Karpas-422 (cell line): ENCODE measurements at regions not wholly inside any gene's neighbourhood (a gene's known extent, or its start where the extent isn't known, plus 50 kb on each side); places are given as distances from the start of the nearest gene placed in this dataset.
"Not testable (repeated sequence)": the region's sequence is repeated elsewhere in the genome, so short reads cannot be mapped to it uniquely, and the experiment has no call there.

Experiments used
- DNase-seq: peaks from one replicate; pipeline ENCODE4 v3.0.0-alpha.2; 2015
- H2AFZ ChIP-seq: fragments of 200-600 bp; sonication (generic); 2 replicates; pipeline ENCODE4 v1.6.1; 2014; ENCODE audit warnings: antibody characterized with exemption, low read length, mixed read lengths
- H3K27ac ChIP-seq: fragments of 200-600 bp; sonication (generic); 2 replicates; pipeline ENCODE4 v1.5.1; 2014; ENCODE audit warnings: mild to moderate bottlenecking, low read length, moderate library complexity
- H3K27me3 ChIP-seq: fragments of 200-600 bp; sonication (generic); 2 replicates; pipeline ENCODE4 v1.6.1; 2014; ENCODE audit warnings: low read length, mixed read lengths
- H3K36me3 ChIP-seq: fragments of 200-600 bp; sonication (generic); 2 replicates; pipeline ENCODE4 v1.6.1; 2014; ENCODE audit warnings: low read length, mixed read lengths; ENCODE audit not compliant: insufficient read depth
- H3K4me1 ChIP-seq: fragments of 200-600 bp; sonication (generic); 2 replicates; pipeline ENCODE4 v1.6.1; 2014; ENCODE audit warnings: mild to moderate bottlenecking, low read length, mixed read lengths
- H3K4me2 ChIP-seq: fragments of 200-600 bp; sonication (generic); 2 replicates; pipeline ENCODE4 v1.6.1; 2014; ENCODE audit warnings: low read length, low read depth, mild to moderate bottlenecking; ENCODE audit not compliant: poor library complexity, severe bottlenecking
- H3K4me3 ChIP-seq: fragments of 200-600 bp; sonication (generic); 2 replicates; pipeline ENCODE4 v1.5.1; 2014; ENCODE audit warnings: mild to moderate bottlenecking, antibody characterized with exemption, low read length, mixed read lengths
- H3K79me2 ChIP-seq: fragments of 200-600 bp; sonication (generic); 2 replicates; pipeline ENCODE4 v1.6.1; 2014; ENCODE audit warnings: mild to moderate bottlenecking, low read length, mixed read lengths
- H3K9ac ChIP-seq: fragments of 200-600 bp; sonication (generic); 2 replicates; pipeline ENCODE4 v1.6.0; 2014; ENCODE audit warnings: low read length
- H3K9me2 ChIP-seq: fragments of 200-600 bp; sonication (generic), shearing (Covaris generic); replicated peaks from 2 replicates; pipeline ENCODE4 v1.6.0; 2014; ENCODE audit warnings: mild to moderate bottlenecking, low read length, moderate library complexity; ENCODE audit not compliant: insufficient read depth
- H3K9me3 ChIP-seq: fragments of 300-700, 200-600 bp; sonication (generic); 2 replicates; pipeline ENCODE4 v1.6.1; 2014; ENCODE audit warnings: low read length, mixed read lengths
- H4K20me1 ChIP-seq: fragments of 200-600 bp; sonication (generic); 2 replicates; pipeline ENCODE4 v1.6.1; 2014; ENCODE audit warnings: mild to moderate bottlenecking, antibody characterized with exemption, low read length, low read depth; ENCODE audit not compliant: insufficient read depth

DNA sequence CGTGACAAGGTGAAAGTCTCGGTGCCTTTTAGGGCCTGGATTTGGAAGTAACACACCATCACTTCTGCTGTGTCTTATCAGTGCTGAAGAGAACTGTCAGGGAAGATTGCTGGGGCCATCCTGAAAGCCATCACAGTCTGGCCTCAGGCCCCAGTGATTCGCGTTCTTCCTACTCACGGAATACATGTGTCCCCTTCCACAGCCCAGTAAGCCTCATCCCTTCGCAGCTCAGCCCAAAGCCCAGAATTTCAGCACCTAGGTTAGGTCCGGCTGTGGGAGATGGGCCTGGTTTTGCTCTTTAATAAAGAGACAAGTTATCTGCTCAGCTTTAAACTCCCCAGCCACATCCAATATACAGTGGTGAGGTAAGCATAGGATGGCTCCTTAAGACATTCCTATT lies 113.0 kb upstream of the SPACA7 start:
- Histone ChIP-seq H3K9ac (no peak overlapping the region), H3K79me2 (no peaks in the 10 kb centered on the region), H4K20me1 (no peaks in the 10 kb centered on the region)

DNA sequence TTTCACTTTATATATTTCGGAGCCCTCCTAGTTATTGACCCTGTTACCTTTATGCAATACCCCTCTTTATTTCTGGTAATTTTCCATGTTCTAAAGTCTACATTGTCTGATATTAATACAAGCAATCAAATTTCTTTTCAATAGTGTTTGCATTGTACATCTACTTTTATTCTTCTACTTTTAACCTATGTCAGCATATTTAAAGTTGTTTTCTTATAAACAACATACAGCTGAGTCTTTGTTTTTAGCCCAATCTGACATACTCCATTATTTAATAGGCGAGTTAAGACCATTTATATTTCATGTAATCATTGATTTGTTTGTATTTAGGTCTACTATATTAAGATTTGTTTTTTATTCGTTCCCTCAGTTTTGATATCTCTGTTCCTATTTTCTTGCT lies 108.5 kb upstream of the SPACA7 start:
- no peak overlapping the region for H3K9ac ChIP-seq
- no peak overlapping the region for H3K27ac ChIP-seq
- H3K36me3 ChIP-seq = no peaks in the 10 kb centered on the region
- DNase-seq = no peak
- no peaks in the 10 kb centered on the region for H4K20me1 ChIP-seq
- no peak overlapping the region for H3K4me2 ChIP-seq
- H2AFZ ChIP-seq = no peak overlapping the region
- peaks cover 7% of the 10 kb centered on the region for H3K4me1 ChIP-seq
- H3K4me3 ChIP-seq = no peak overlapping the region
- H3K9me2 ChIP-seq = no peaks in the 10 kb centered on the region
- no peaks in the 10 kb centered on the region for H3K9me3 ChIP-seq
- H3K27me3 ChIP-seq = no peaks in the 10 kb centered on the region
- no peaks in the 10 kb centered on the region for H3K79me2 ChIP-seq

More for the DNA sequence above, 113.0 kb upstream of the SPACA7 start:
- no peaks in the 10 kb centered on the region for H3K9me3 ChIP-seq
- no peak overlapping the region for H2AFZ ChIP-seq
- no peak overlapping the region for H3K27ac ChIP-seq
- no peak overlapping the region for H3K4me2 ChIP-seq
- H3K4me1 ChIP-seq = no peaks in the 10 kb centered on the region
- H3K9me2 ChIP-seq = no peaks in the 10 kb centered on the region
- no peaks in the 10 kb centered on the region for H3K27me3 ChIP-seq
- no peak overlapping the region for H3K4me3 ChIP-seq
- H3K36me3 ChIP-seq = no peaks in the 10 kb centered on the region
- DNase-seq = no peak

DNA sequence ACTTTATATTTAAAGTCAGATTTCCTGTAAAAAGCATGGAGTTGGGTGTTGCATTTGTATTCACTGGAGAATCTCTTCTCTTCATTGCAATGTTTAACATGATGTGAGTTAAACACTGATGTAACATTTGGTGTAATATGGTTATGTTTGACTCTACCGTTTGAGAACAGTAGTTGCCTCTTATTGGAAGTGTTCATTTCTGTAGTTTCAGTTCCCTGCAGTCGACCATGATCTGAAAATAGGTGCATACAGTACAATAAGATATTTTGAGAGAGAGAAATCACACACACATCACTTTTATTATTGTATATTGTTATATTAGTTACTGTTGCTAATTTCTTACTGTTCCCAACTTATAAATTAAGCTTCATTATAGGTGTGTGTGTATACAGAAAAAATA lies 105.2 kb upstream of the SPACA7 start:
- H3K79me2 ChIP-seq = no peaks in the 10 kb centered on the region
- peak; percentile 43 for DNase-seq
- no peaks in the 10 kb centered on the region for H3K27me3 ChIP-seq
- no peak overlapping the region for H3K4me3 ChIP-seq
- no peak overlapping the region for H3K9ac ChIP-seq
- no peaks in the 10 kb centered on the region for H3K9me2 ChIP-seq
- no peaks in the 10 kb centered on the region for H4K20me1 ChIP-seq
- no peaks in the 10 kb centered on the region for H3K9me3 ChIP-seq
- no peak overlapping the region for H2AFZ ChIP-seq
- no peaks in the 10 kb centered on the region for H3K36me3 ChIP-seq
- peaks cover 7% of the 10 kb centered on the region for H3K4me1 ChIP-seq
- H3K27ac ChIP-seq = no peak overlapping the region
- no peak overlapping the region for H3K4me2 ChIP-seq

DNA sequence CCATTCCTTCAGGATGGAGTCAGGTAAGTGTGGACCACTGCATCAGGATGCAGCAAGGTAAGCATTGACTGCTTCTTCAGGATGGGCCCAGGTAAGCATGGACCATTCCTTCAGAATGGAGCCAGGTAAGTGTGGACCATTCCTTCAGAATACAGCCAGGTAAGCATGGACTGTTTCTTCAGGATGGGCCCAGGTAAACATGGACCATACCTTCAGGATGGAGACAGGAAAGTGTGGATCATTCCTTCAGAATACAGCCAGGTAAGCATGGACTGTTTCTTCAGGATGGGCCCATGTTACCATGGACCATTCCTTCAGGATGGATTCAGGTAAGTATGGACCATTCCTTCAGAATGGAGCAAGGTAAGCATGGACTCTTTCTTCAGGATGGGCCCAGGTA lies 89.4 kb upstream of the SPACA7 start:
- H3K4me2 ChIP-seq, H3K27me3 ChIP-seq, H3K79me2 ChIP-seq, H4K20me1 ChIP-seq, DNase-seq, H3K9me2 ChIP-seq, H3K36me3 ChIP-seq, H3K27ac ChIP-seq, H2AFZ ChIP-seq, H3K4me1 ChIP-seq, H3K4me3 ChIP-seq, H3K9me3 ChIP-seq, H3K9ac ChIP-seq: not testable (repeated sequence)

DNA sequence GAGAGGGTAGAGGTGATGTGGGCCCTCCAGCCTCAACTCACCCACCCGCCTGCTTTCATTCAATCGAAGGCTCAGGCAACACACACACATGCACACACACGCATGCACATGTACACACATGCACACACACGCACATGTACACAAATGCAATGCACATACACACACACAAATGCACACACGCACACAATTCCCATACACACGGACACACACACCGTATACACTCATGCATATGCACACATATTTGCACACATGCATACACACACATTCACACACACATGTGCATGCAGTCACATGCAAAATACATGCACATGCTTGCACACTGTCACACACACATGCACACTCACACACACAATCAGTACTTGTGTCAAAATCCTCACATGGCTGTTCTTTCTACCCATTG lies 55.9 kb upstream of the SPACA7 start:
- Histone ChIP-seq H4K20me1 (no peaks in the 10 kb centered on the region), H3K4me3 (no peak overlapping the region), H3K27me3 (no peaks in the 10 kb centered on the region), H2AFZ (no peak overlapping the region), H3K9me3 (no peaks in the 10 kb centered on the region), H3K9me2 (no peaks in the 10 kb centered on the region), H3K4me2 (no peak overlapping the region), H3K4me1 (no peaks in the 10 kb centered on the region), H3K27ac (no peak overlapping the region), H3K9ac (no peak overlapping the region), H3K79me2 (no peaks in the 10 kb centered on the region), H3K36me3 (no peaks in the 10 kb centered on the region)
- no peak for DNase-seq

DNA sequence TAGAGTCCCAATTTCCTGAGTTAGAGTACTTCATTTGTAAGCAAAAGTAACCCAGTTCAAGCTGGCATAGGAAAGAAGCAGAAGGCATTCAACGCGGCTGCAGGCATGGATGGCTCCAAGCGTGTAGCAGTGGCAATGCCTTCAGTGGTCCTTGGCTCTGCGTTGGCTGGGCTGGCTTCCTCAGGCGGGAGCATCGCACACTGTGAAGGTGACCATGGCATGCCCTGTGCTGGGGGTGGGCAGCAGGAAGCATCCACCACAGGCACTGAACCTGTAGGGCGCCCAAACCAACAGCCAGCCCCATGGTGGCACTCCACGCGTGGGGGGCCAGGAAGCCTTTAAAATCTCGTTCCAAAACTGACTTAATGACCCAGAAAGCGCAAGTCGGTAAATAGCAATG lies 53.6 kb upstream of the SPACA7 start:
- Histone ChIP-seq H3K4me1 (no peaks in the 10 kb centered on the region), H3K9me2 (no peaks in the 10 kb centered on the region), H3K27me3 (no peaks in the 10 kb centered on the region), H3K9me3 (no peaks in the 10 kb centered on the region), H4K20me1 (no peaks in the 10 kb centered on the region), H3K27ac (no peak overlapping the region), H3K4me2 (no peak overlapping the region), H3K36me3 (no peaks in the 10 kb centered on the region), H3K4me3 (no peak overlapping the region), H3K79me2 (no peaks in the 10 kb centered on the region), H3K9ac (no peak overlapping the region), H2AFZ (no peak overlapping the region)
- no peak for DNase-seq

DNA sequence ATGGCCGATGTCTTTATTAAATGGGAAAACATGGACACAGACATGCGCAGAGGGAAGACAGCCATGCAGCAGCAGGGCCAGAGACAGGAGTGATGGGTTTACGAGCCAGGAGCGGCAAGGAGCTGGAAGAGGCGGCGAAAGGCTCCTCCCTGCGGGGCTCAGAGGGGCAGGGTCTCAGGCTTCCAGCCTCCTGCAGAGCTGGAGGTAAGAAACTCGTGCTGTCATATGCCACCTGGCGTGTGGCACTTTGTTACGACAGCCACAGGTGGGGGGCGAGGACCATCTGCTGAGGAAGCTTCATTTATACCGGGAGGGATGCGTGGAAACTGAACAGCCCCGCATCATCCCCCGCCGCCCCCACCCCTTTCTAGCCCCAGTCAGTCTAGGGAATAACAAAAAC lies 52.0 kb upstream of the SPACA7 start:
- H3K4me3 ChIP-seq = no peak overlapping the region
- no peak overlapping the region for H3K4me2 ChIP-seq
- no peaks in the 10 kb centered on the region for H3K79me2 ChIP-seq
- H4K20me1 ChIP-seq = no peaks in the 10 kb centered on the region
- no peaks in the 10 kb centered on the region for H3K9me2 ChIP-seq
- no peaks in the 10 kb centered on the region for H3K4me1 ChIP-seq
- no peaks in the 10 kb centered on the region for H3K27me3 ChIP-seq
- no peak overlapping the region for H2AFZ ChIP-seq
- DNase-seq = no peak
- no peaks in the 10 kb centered on the region for H3K9me3 ChIP-seq
- no peaks in the 10 kb centered on the region for H3K36me3 ChIP-seq
- no peak overlapping the region for H3K27ac ChIP-seq
- H3K9ac ChIP-seq = no peak overlapping the region

DNA sequence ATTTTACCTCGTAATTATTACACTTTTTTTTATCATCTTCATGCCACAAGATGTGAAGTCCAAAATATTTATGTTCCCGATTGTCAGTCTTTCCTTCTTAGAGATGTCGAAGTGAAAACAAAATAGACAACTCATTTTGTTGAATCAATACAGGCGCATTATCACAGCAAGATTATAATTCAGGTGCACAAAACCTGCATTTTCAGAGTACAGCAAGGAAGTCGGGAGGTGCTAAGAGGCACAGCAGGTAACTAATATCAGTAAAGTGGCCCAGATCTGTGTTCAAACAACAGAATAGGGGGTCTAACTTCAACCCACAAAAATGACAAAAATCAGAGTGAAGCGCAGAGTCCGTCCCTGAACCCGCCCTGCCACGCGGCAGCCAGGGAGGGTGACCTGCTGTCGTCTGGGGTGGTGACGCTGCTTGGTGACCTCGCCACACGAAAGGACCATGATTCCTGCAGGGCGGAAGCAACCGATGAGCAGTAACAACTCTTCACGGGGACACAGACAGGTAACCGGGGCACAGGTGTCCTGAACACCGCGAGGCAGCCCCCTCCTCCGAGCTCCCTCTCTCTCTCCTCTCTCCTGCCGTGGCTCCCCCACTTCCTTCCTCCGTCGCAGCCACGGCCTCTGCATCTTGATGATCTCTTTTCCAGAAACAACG lies 50.9 kb upstream of the SPACA7 start:
- Histone ChIP-seq H3K9me2 (no peaks in the 10 kb centered on the region), H3K36me3 (no peaks in the 10 kb centered on the region), H3K9me3 (no peaks in the 10 kb centered on the region), H3K79me2 (no peaks in the 10 kb centered on the region), H3K27ac (no peak overlapping the region), H3K27me3 (no peaks in the 10 kb centered on the region), H3K9ac (no peak overlapping the region), H3K4me1 (no peaks in the 10 kb centered on the region), H4K20me1 (no peaks in the 10 kb centered on the region), H3K4me3 (no peak overlapping the region), H3K4me2 (no peak overlapping the region), H2AFZ (no peak overlapping the region)
- no peak for DNase-seq
